T-helper 1 cell (primary cell): ENCODE measurements at regions not wholly inside any gene's neighbourhood (a gene's known extent, or its start where the extent isn't known, plus 50 kb on each side); places are given as distances from the start of the nearest gene placed in this dataset.
"Not testable (repeated sequence)": the region's sequence is repeated elsewhere in the genome, so short reads cannot be mapped to it uniquely, and the experiment has no call there.

ENCODE experiments used
- DNase-seq, 5 donors: peaks; one replicate each; pipeline ENCODE4 v3.0.0-alpha.2; 2012 to 2020

DNA sequence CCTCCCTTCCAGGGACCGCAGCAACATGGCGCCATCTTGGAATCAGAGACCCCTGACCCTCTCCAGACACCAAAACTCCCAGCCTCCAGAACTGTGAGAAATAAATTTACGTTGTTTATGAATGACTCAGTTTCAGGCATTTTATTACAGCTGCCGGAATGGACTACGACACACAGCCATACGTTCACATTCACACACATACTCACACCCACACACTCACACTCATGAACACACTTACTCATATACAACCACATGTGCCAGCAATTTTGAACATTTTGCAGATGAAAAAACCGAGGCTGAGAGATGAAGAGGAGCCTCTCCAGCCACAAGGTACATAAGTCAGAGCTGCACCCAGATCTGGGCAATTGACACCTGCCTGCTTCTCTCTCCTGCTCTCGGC, 151.0 kb upstream of the RAB4A start:
- DNase-seq = no peak

DNA sequence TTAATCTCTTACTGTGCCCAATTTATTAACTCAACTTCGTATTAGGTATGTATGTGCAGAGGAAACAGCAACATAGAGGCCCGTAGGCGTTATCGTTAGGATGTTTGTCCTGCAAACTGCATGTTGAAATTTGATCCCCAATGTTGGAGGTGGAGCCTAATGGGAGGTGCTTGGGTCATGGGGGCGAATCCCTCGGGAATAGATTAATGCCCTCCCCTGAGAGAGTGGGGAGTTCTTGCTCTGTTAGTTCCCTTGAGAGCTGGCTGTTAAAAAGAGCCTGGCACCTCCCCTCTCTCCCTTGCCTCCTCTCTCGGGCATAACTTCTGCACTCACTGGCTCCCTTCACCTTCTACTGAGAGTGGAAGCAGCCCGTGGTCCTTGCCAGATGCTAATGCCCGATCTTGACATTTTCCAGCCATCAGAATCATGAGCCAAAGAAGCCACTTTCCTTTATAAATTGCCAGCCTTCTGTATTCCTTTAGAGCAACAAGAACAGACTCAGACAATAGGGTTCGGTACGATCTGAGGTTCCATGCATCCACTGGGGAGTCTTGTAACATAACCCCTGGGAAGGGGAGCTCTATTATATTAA, 149.0 kb upstream of the RAB4A start:
- no peak for DNase-seq

DNA sequence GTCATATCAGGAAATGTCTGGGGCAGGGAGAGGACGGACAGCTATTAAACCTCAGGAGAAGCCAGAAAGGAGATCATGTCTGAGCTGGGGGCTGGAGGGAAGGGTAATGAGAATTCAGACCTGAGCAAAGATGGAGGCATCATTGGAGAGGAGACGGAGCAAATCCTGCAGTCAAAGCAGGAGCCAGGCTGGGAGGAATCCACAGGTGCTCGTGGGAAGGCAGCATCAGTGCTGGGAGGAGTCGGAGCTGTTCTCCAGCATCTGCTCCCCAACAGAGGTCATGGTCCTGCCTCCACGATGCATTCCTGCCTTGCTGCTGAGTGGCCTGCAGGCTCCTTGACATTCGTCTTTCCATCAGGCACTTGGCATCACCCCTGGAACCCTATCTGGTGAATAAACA, 148.3 kb upstream of the RAB4A start:
- no peak for DNase-seq

DNA sequence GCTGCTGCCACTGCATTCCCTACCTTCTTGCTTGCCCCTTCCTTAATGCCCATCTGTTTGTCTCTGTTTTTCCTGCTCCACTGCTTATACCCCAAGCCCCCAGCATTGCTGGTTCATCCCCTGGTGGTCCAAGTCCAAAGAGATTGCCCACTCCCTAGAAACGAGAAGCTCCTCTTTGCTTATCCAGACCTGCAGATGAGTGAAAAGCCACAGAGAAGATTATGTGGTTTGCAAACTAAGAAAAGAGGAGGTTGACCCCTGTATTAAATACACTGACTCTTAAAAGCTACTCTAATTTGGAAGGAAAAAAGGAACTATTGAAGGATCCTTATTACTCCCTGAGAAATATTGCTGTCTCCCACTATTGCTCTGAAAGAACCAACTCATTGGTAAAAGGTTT, 146.8 kb upstream of the RAB4A start:
- DNase-seq = no peak

DNA sequence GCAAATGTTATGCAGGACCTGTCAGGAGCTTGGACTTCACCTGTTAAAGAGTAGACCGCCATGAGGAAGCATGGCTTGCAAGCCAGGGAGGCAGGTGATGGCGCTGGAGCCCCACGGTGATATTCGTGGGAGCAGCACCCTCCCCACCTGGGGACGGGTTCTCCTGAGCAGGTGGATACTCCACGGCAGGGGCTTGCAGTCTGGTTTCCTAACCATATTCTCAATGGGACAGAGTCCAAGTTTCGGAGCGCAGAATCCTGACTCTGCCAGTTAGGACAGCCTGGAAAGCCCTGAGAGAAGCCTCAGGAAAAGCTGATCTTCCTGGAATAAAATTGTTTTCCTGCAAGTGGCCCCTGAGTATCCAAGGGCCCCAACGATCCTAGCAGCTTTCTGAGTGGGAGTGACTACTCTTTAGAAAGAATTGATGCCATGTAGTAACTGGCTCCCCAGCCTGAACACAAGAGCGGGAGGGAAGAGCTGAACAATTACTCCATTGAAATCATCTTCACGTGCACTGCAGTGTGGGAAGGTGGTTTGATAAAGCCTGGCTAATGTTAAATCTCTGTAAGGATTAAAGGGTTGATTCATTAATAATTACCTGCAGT, 146.3 kb upstream of the RAB4A start:
- DNase-seq = no peak

GRCh38 chr1:229127301-229127700, 143.6 kb upstream of the RAB4A start:
- peak in 1 of 5 donors; percentile 38 for DNase-seq

GRCh38 chr1:229128066-229128608, 142.8 kb upstream of the RAB4A start:
- DNase-seq = no peak

- peak in 2 of 5 donors; percentile 11 to 12 for DNase-seq
Measured at GRCh38 chr1:229129301-229130027, 141.4 kb upstream of the RAB4A start.

- peak in 1 of 5 donors; percentile 37 for DNase-seq
Measured at GRCh38 chr1:229130028-229130668, 140.8 kb upstream of the RAB4A start.

DNA sequence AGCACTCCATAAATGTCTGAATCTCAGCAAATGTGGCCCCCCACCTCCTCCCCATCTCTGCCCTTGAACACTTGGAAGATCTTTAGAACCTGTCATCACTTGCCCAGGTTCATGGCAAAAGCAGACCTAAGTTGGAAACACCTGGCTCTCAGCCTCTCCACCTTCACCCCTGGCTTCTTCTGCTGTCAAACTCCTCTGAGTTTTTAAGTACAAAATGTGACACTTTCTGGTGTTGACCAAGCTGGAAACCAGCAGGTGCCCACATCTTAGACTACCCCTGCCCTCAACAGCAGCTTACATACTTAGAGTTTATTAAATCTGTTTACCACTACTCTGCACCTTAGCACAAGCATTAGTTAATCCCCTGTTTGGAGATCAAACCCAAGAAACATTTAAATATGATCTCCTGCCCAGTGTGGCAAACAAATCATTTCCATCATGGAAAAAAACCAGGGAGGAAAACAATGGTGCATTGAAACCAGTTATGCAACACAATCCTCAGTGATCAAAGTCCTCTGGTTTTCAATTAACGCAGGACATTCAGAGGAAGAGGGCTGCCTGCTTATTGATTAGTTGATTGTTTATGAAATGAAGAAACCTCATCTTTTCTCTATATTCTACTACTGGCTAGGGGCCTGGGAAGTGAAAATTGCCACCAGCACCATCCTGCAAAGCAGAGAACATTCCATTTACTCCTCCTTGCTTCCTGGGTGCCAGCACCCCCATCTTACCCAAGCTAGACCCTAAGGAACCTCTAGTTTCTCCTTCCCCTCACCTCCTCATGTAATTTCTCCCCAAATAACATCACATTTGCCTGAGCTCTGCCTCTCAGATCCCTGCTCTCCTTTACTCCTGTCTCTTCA, 139.4 kb upstream of the RAB4A start:
- no peak for DNase-seq

DNA sequence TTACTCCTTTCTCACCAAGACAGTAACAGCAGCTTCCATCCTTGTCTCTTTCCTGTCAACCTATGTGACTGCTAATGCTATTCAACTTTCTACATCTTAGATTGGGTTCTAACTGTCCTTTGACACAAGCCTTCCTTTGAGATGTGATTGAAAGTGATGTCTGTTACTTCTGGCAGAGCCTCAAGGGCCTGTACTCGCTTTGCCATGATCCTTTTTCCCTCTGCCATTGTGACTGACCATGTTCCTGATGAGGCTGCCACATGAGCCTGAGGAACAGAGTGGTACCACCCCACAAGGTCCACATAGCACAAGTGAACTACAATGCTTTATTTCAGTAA, 138.8 kb upstream of the RAB4A start:
- DNase-seq = no peak

- no peak for DNase-seq
Measured at GRCh38 chr1:229132706-229133105, 138.2 kb upstream of the RAB4A start.

GRCh38 chr1:229133151-229133550, 137.8 kb upstream of the RAB4A start:
- DNase-seq = no peak

GRCh38 chr1:229133811-229134210, 137.1 kb upstream of the RAB4A start:
- no peak for DNase-seq

GRCh38 chr1:229134381-229135217, 136.3 kb upstream of the RAB4A start:
- DNase-seq = not testable (repeated sequence)

DNA sequence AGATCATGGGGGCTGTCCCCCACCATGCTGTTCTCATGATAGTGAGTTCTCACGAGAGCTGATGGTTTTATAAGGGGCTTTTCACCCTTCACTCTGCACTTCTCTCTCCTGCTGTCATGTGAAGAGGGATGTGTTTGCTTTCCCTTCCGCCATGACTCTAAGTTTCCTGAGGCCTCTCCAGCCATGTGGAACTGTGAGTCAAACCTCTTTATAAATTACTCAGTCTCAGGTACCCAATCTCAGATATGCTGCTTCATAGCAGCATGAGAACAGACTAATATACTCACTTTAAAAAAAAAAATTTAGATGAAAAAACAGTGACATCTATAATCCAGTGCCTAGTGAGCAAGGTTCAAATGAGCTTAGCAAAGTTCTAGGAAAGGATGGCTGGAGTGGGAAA, 135.1 kb upstream of the RAB4A start:
- DNase-seq = no peak

- DNase-seq = no peak
Measured at GRCh38 chr1:229136822-229137221, 134.1 kb upstream of the RAB4A start.

GRCh38 chr1:229137271-229137670, 133.6 kb upstream of the RAB4A start:
- DNase-seq = no peak

DNA sequence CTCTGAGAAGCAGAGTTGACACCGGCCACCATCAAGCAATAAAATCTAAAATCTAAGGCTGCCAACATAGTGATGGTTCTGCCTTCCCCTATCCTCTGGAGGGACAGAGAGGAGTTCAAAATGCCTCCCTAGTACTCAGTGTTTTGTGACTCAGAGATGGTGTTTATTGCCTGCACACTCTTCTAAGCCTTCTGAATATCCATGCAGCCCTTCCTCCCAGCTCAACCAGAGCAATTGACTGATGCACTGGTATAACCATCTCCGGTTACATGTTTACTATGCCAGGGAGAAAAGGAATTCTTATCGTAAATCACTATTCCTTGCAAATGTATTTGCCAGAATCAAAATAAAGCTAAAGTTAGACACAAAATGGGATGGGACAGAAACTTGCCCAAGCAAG, 132.9 kb upstream of the RAB4A start:
- no peak for DNase-seq

- DNase-seq = peak in 1 of 5 donors; percentile 34
Measured at GRCh38 chr1:229139331-229140118, 131.4 kb upstream of the RAB4A start.

DNA sequence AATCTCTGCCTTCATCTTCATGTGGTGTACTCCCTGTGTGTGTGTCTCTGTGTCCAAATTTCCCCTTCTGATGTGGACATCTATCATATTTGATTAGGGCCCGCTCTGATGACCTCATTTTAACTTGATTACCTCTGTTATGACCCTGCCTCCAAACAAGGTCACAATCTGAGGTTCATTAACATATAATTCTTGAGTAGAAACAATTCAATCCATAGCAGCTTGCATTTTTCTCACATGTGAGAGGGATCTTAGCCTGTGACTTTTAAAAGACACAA, 130.9 kb upstream of the RAB4A start:
- no peak for DNase-seq
